MM.1S (cell line): ENCODE measurements at regions not wholly inside any gene's neighbourhood (a gene's known extent, or its start where the extent isn't known, plus 50 kb on each side); places are given as distances from the start of the nearest gene placed in this dataset.

ENCODE experiments used
- DNase-seq: peaks from one replicate; pipeline ENCODE4 v3.0.0-alpha.2; 2015
- H2AFZ ChIP-seq: fragments of 300-600 bp; sonication (generic); 2 replicates; pipeline ENCODE4 v1.6.0; 2016; ENCODE audit warnings: antibody characterized with exemption, low read length
- H3F3A ChIP-seq: fragments of 300-600 bp; sonication (generic); 2 replicates; pipeline ENCODE4 v1.6.1; 2016; ENCODE audit warnings: mild to moderate bottlenecking, antibody characterized with exemption, low read length, moderate library complexity, mixed read lengths; ENCODE audit not compliant: insufficient read depth
- H3K27ac ChIP-seq: fragments of 300-600 bp; sonication (generic); 2 replicates; pipeline ENCODE4 v1.5.1; 2016; ENCODE audit warnings: mild to moderate bottlenecking, low read length
- H3K27me3 ChIP-seq: fragments of 300-600 bp; sonication (generic); replicated peaks from 2 replicates; pipeline ENCODE4 v1.6.0; 2016; ENCODE audit warnings: low read length; ENCODE audit not compliant: insufficient read depth
- H3K36me3 ChIP-seq: fragments of 300-600 bp; sonication (generic); replicated peaks from 2 replicates; pipeline ENCODE4 v1.6.1; 2016; ENCODE audit warnings: mild to moderate bottlenecking, low read length, mixed read lengths; ENCODE audit not compliant: insufficient read depth
- H3K4me1 ChIP-seq: fragments of 300-600 bp; sonication (generic); 2 replicates; pipeline ENCODE4 v1.6.1; 2016; ENCODE audit warnings: low read length, mixed read lengths
- H3K4me2 ChIP-seq: fragments of 300-600 bp; sonication (generic); 2 replicates; pipeline ENCODE4 v1.6.0; 2016; ENCODE audit warnings: low read depth, low read length
- H3K4me3 ChIP-seq: fragments of 300-600 bp; sonication (generic); 2 replicates; pipeline ENCODE4 v1.5.1; 2016; ENCODE audit warnings: low read length, mixed read lengths
- H3K79me2 ChIP-seq: fragments of 300-600 bp; sonication (generic); 2 replicates; pipeline ENCODE4 v1.6.1; 2016; ENCODE audit warnings: mixed run types, low read length, mixed read lengths
- H3K9ac ChIP-seq: fragments of 300-600 bp; sonication (generic); 2 replicates; pipeline ENCODE4 v1.6.1; 2016; ENCODE audit warnings: low read length, mixed read lengths
- H3K9me2 ChIP-seq: fragments of 300-600 bp; sonication (generic); replicated peaks from 2 replicates; pipeline ENCODE4 v1.6.1; 2016; ENCODE audit warnings: mild to moderate bottlenecking, low read length, mixed read lengths; ENCODE audit not compliant: insufficient read depth
- H3K9me3 ChIP-seq: fragments of 300-600 bp; sonication (generic); replicated peaks from 2 replicates; pipeline ENCODE4 v1.6.1; 2016; ENCODE audit warnings: mild to moderate bottlenecking, low read length, mixed read lengths; ENCODE audit not compliant: insufficient read depth
- H4K20me1 ChIP-seq: fragments of 300-600 bp; sonication (generic); 2 replicates; pipeline ENCODE4 v1.6.1; 2016; ENCODE audit warnings: mild to moderate bottlenecking, low read length, moderate library complexity, mixed read lengths; ENCODE audit not compliant: insufficient read depth
- EZH2 ChIP-seq: fragments of 300-600 bp; sonication (generic); optimal IDR thresholded peaks from 2 replicates; pipeline ENCODE3; 2017; ENCODE audit warnings: low read depth, mild to moderate bottlenecking, antibody characterized with exemption, low read length, mixed read lengths
- EZH2phosphoT487 ChIP-seq: fragments of 300-600 bp; sonication (generic); IDR thresholded peaks from 2 replicates; pipeline ENCODE4 v1.6.1; 2018; ENCODE audit warnings: antibody characterized with exemption, low read length
- TF ChIP-seq, protein P1 (sequence below): fragments of 300-600 bp; sonication (generic); IDR thresholded peaks from 2 replicates; pipeline ENCODE4 v1.5.1; 2016; ENCODE audit warnings: antibody characterized with exemption, low read length, mixed read lengths

DNA sequence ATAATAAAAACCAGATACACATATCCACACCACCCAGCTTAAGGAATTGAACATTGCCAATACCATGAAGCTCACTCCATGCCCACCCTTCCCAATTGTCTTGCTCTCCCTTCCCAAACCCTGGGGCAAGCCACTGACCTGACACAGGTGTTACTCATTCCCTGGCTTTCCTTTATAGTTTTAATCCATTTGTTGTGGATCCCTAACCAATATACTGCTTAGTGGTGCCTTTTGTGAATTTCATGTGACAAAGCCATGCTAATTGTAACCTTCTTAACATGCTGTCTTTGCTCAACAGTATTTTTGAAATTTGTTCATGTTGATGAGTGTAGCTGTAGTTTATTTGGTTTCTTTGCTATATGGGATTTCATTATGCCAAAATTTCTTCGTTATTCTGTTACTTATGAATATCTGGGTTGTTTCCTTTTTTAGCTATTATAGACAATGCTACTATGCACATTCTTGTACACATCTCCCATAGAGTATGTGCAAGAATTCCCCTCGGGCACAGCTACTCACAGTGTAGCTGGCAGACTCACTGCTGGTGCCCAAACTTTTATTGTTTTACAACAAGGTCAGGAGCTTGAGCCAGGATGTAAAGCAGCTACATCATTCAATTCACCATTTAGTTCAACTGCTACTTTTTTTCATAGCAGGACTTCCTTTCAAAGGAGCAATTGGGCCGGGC, 90.8 kb upstream of the ATL2 start:
- Histone ChIP-seq H3K79me2 (no peaks in the 10 kb centered on the region), H3K36me3 (no peaks in the 10 kb centered on the region), H3F3A (no peaks in the 10 kb centered on the region), H3K9me2 (no peaks in the 10 kb centered on the region), H2AFZ (no peak overlapping the region), H3K9me3 (no peaks in the 10 kb centered on the region), H3K4me1 (no peaks in the 10 kb centered on the region), H3K27me3 (no peaks in the 10 kb centered on the region), H3K4me3 (no peak overlapping the region), H3K4me2 (no peak overlapping the region), H3K9ac (no peak overlapping the region), H3K27ac (no peak overlapping the region), H4K20me1 (no peaks in the 10 kb centered on the region)
- TF ChIP-seq EZH2phosphoT487, result no peak
- TF ChIP-seq EZH2, result no peak
- TF ChIP-seq, protein P1, sequence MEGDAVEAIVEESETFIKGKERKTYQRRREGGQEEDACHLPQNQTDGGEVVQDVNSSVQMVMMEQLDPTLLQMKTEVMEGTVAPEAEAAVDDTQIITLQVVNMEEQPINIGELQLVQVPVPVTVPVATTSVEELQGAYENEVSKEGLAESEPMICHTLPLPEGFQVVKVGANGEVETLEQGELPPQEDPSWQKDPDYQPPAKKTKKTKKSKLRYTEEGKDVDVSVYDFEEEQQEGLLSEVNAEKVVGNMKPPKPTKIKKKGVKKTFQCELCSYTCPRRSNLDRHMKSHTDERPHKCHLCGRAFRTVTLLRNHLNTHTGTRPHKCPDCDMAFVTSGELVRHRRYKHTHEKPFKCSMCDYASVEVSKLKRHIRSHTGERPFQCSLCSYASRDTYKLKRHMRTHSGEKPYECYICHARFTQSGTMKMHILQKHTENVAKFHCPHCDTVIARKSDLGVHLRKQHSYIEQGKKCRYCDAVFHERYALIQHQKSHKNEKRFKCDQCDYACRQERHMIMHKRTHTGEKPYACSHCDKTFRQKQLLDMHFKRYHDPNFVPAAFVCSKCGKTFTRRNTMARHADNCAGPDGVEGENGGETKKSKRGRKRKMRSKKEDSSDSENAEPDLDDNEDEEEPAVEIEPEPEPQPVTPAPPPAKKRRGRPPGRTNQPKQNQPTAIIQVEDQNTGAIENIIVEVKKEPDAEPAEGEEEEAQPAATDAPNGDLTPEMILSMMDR, result no peak
- no peak for DNase-seq

DNA sequence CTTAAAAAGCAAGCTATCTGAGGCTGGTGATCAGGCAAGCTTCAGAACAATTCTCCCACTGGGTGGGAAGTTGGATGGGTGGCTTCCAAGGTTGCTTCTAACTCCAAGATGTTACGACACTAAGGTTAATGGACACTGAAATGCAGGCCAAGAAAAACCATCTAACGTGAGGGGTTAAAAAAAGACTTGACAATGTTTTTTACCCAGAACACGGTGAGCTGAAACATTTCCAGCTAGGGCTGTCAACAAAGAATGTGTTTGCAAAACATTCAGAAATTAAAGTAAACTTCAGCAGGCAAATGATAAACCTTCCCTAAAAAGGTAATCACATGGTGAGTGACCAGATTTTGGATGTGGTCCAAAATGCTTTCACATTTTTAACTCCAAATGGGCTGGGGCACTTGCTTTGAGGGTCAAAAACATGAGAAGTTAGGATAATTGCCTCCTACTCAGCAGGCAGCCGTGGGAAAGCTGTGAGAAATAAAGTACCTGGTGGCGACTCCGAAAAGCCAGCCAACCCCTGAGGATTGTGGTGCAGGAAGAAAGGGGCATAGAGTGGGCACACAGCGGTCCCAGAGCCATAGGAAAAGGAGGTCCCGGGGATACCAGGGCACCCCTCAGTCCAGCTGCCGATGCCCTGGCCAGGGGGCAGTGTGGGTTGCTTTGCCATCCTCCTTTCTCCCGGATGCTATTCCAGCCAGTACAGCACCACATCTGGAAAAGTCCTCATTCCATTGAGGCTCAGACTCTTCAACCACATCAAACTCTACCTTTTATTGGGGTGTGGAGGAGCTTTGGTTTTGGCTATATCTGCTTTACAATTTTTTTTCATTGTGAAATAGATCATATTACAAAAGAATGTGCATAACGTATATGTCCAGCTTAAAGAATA, 90.0 kb upstream of the ATL2 start:
- no peaks in the 10 kb centered on the region for H3K9me2 ChIP-seq
- no peaks in the 10 kb centered on the region for H3K36me3 ChIP-seq
- H3K4me1 ChIP-seq, result no peaks in the 10 kb centered on the region
- no peaks in the 10 kb centered on the region for H3K9me3 ChIP-seq
- no peak for DNase-seq
- no peak for TF ChIP-seq EZH2
- TF ChIP-seq, protein P1, result no peak
- TF ChIP-seq EZH2phosphoT487, result no peak
- no peaks in the 10 kb centered on the region for H3K79me2 ChIP-seq
- H3F3A ChIP-seq, result no peaks in the 10 kb centered on the region
- no peak overlapping the region for H2AFZ ChIP-seq
- H3K27ac ChIP-seq, result no peak overlapping the region
- H4K20me1 ChIP-seq, result no peaks in the 10 kb centered on the region
- H3K9ac ChIP-seq, result no peak overlapping the region
- no peak overlapping the region for H3K4me3 ChIP-seq
- no peaks in the 10 kb centered on the region for H3K27me3 ChIP-seq
- no peak overlapping the region for H3K4me2 ChIP-seq

DNA sequence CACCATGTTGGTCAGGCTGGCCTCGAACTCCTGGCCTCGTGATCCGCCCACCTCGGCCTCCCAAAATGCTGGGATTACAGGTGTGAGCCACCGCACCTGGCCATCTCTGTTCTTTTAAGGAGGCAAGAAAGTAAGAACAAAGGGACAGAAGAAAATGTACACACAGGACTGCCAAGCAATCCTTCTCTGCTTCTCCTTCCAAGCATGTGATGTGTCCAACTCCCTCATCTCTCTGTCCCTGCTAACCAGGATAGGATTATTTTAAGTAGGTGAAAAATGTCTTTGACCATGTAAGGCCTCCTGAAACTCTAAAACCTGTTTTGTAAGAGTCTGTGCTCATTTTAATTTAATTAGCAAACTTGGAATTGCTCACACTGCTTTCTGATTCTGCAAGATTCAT, 89.3 kb upstream of the ATL2 start:
- no peak for DNase-seq
- H3K9ac ChIP-seq, result no peak overlapping the region

More for the DNA sequence above, 89.3 kb upstream of the ATL2 start:
- Histone ChIP-seq H3K4me3 (no peak overlapping the region), H3K9me3 (no peaks in the 10 kb centered on the region), H2AFZ (no peak overlapping the region), H3K4me1 (no peaks in the 10 kb centered on the region), H3K36me3 (no peaks in the 10 kb centered on the region), H3K27me3 (no peaks in the 10 kb centered on the region), H3F3A (no peaks in the 10 kb centered on the region), H4K20me1 (no peaks in the 10 kb centered on the region), H3K79me2 (no peaks in the 10 kb centered on the region), H3K27ac (no peak overlapping the region), H3K9me2 (no peaks in the 10 kb centered on the region), H3K4me2 (no peak overlapping the region)
- TF ChIP-seq, protein P1, result no peak
- TF ChIP-seq EZH2phosphoT487, result no peak
- no peak for TF ChIP-seq EZH2
